Activated CD8-positive, alpha-beta T cell treated with anti-CD3 and anti-CD28 coated beads for 36 hours (primary cell): ENCODE measurements at regions not wholly inside any gene's neighbourhood (a gene's known extent, or its start where the extent isn't known, plus 50 kb on each side); places are given as distances from the start of the nearest gene placed in this dataset.

Experiments
- ATAC-seq: fragments of 200-7000 bp; cut with Tn5 transposase; one replicate; pipeline ENCODE4 v1.10.0; 2021; ENCODE audit warnings: mild to moderate bottlenecking, moderate library complexity
- CTCF ChIA-PET: fragments of 350-600 bp; sonication (Branson Sonifier 250); formaldehyde crosslinking; loops from one replicate; lab custom pipeline; 2021; ENCODE audit warnings: antibody characterized with exemption; lab: Charles Lee
- POLR2A ChIA-PET: fragments of 350-600 bp; sonication (Branson Sonifier 250); formaldehyde crosslinking; loops from one replicate; lab custom pipeline; 2021; ENCODE audit warnings: antibody characterized with exemption; lab: Charles Lee
- DNase-seq: peaks from one replicate; pipeline ENCODE4 v3.0.0-alpha.2; 2020
- H3K27ac Mint-ChIP-seq: one replicate; pipeline ENCODE4 v1.8.0; 2021; ENCODE audit warnings: mild to moderate bottlenecking, mixed read lengths
- H3K27me3 Mint-ChIP-seq: one replicate; pipeline ENCODE4 v1.8.0; 2021; ENCODE audit warnings: mixed read lengths
- H3K36me3 Mint-ChIP-seq: one replicate; pipeline ENCODE4 v1.8.0; 2021; ENCODE audit warnings: low read depth, mixed read lengths
- H3K4me1 Mint-ChIP-seq: one replicate; pipeline ENCODE4 v1.8.0; 2021; ENCODE audit warnings: low read depth, mixed read lengths
- H3K4me3 Mint-ChIP-seq: one replicate; pipeline ENCODE4 v1.8.0; 2021; ENCODE audit warnings: mild to moderate bottlenecking, moderate library complexity, mixed read lengths
- H3K9me3 Mint-ChIP-seq: one replicate; pipeline ENCODE4 v1.8.0; 2021; ENCODE audit warnings: mixed read lengths
- intact Hi-C: fragments of 100-400 bp; cut with micrococcal nuclease; formaldehyde crosslinking; loops from one replicate; pipeline ENCODE4 v1.10.0; 2022
- TF ChIP-seq, protein P1 (sequence below): fragments of 200-600 bp; IDR thresholded peaks from one replicate; pipeline ENCODE4 v1.8.0; 2022; ENCODE audit warnings: antibody characterized with exemption, mild to moderate bottlenecking

GRCh38 chr9:13758936-13759335 is 479.4 kb upstream of the MPDZ start:
- no peak for ATAC-seq
- Mint-ChIP-seq H3K27ac (no peak overlapping the region), H3K9me3 (no peaks in the 10 kb centered on the region), H3K27me3 (no peaks in the 10 kb centered on the region), H3K4me1 (no peaks in the 10 kb centered on the region), H3K4me3 (no peak overlapping the region), H3K36me3 (no peaks in the 10 kb centered on the region)
- TF ChIP-seq, protein P1, sequence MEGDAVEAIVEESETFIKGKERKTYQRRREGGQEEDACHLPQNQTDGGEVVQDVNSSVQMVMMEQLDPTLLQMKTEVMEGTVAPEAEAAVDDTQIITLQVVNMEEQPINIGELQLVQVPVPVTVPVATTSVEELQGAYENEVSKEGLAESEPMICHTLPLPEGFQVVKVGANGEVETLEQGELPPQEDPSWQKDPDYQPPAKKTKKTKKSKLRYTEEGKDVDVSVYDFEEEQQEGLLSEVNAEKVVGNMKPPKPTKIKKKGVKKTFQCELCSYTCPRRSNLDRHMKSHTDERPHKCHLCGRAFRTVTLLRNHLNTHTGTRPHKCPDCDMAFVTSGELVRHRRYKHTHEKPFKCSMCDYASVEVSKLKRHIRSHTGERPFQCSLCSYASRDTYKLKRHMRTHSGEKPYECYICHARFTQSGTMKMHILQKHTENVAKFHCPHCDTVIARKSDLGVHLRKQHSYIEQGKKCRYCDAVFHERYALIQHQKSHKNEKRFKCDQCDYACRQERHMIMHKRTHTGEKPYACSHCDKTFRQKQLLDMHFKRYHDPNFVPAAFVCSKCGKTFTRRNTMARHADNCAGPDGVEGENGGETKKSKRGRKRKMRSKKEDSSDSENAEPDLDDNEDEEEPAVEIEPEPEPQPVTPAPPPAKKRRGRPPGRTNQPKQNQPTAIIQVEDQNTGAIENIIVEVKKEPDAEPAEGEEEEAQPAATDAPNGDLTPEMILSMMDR = no peak
- intact Hi-C loops = no loop called here
- DNase-seq = no peak
- CTCF ChIA-PET = interaction anchor here (1.5 kb wide), 1 partner anchor 9 kb away, joined by 4 read pairs; no protein-coding TSS in a partner anchor
- POLR2A ChIA-PET = no interaction called here

DNA sequence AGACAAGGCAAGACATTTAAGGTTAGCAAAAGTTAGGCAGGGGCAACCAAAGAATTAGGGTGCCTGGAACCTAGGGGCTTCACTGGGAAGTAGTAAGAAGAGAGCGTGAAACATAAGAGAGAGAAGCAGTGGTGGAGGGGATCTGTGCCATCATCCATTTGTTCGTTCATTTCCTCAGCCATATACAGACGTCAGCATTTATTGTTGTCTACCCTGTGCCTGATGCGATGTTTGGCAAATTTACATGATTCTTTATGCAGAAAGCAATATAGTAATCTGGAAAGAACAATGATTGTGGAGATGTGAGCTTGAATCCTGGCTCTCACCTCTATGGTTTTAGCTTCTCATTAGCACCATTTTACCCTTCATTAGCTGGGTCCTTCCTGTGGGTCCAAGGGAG is 477.5 kb upstream of the MPDZ start:
- POLR2A ChIA-PET = no interaction called here
- no peak overlapping the region for H3K4me3 Mint-ChIP-seq
- DNase-seq = no peak
- H3K27ac Mint-ChIP-seq = no peak overlapping the region
- intact Hi-C loops = no loop called here
- H3K27me3 Mint-ChIP-seq = no peaks in the 10 kb centered on the region
- TF ChIP-seq, protein P1 = no peak
- CTCF ChIA-PET = no interaction called here
- no peak for ATAC-seq
- no peaks in the 10 kb centered on the region for H3K4me1 Mint-ChIP-seq
- no peaks in the 10 kb centered on the region for H3K9me3 Mint-ChIP-seq
- H3K36me3 Mint-ChIP-seq = no peaks in the 10 kb centered on the region

DNA sequence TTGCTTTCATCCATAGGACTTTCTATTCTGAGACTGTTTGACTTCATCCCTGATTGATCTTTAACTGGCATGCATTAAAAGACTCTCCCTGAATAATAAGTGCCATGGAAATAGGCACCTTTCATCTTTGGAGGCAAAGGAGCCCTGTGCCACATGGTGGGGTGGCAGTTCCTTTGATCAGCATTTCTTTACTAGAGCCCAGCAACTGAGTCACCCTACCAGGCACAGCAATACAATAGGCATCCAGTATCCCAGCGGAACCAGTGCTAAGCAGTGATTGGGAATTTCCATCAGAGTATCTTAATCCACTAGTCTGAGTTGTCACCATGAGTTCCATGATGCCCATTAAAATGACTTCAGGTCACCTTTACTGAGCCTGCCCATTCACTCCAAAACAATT is 476.1 kb upstream of the MPDZ start:
- CTCF ChIA-PET = no interaction called here
- TF ChIP-seq, protein P1 = no peak
- no peak overlapping the region for H3K27ac Mint-ChIP-seq

DNA sequence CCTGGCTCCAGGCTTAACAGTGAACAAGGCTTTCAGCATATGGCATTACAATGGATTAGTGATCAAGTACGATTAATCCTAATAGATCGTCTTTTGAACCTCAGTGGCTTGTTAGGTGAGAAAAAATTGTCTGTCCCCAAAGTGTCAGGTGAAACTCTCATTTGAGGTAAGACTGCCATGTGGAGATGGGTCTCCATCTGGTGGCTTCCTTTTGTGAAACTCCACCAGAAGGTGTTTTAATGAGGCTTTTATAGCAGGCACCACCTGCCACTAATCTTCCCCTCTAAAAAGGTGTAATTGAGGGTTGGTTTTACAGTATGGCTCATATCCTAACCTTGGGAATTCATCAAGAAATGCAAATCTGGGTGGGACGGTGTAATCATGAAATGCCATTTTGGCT is 471.1 kb upstream of the MPDZ start:
- Mint-ChIP-seq H3K27me3 (no peaks in the 10 kb centered on the region), H3K4me3 (no peak overlapping the region), H3K27ac (no peak overlapping the region), H3K36me3 (no peaks in the 10 kb centered on the region), H3K4me1 (no peaks in the 10 kb centered on the region), H3K9me3 (peaks cover 3% of the 10 kb centered on the region)
- no peak for ATAC-seq
- ChIA-PET POLR2A (no interaction called here), CTCF (no interaction called here)
- TF ChIP-seq, protein P1 = no peak
- intact Hi-C loops = no loop called here
- DNase-seq = no peak

More for the DNA sequence above, 476.1 kb upstream of the MPDZ start:
- Mint-ChIP-seq H3K36me3 (no peaks in the 10 kb centered on the region), H3K4me3 (no peak overlapping the region), H3K4me1 (no peaks in the 10 kb centered on the region), H3K9me3 (no peaks in the 10 kb centered on the region), H3K27me3 (no peaks in the 10 kb centered on the region)
- intact Hi-C loops = no loop called here
- ATAC-seq (no peak), DNase-seq (no peak)
- POLR2A ChIA-PET = no interaction called here

GRCh38 chr9:13750061-13750460 is 470.6 kb upstream of the MPDZ start:
- ATAC-seq (no peak), DNase-seq (no peak)
- intact Hi-C loops = no loop called here
- no peak overlapping the region for H3K27ac Mint-ChIP-seq
- H3K36me3 Mint-ChIP-seq = no peaks in the 10 kb centered on the region
- no peak overlapping the region for H3K4me3 Mint-ChIP-seq
- TF ChIP-seq, protein P1 = no peak
- H3K4me1 Mint-ChIP-seq = no peaks in the 10 kb centered on the region
- peaks cover 3% of the 10 kb centered on the region for H3K9me3 Mint-ChIP-seq
- H3K27me3 Mint-ChIP-seq = no peaks in the 10 kb centered on the region
- ChIA-PET CTCF (no interaction called here), POLR2A (no interaction called here)
